WTC11 (cell line): ENCODE measurements at regions not wholly inside any gene's neighbourhood (a gene's known extent, or its start where the extent isn't known, plus 50 kb on each side); places are given as distances from the start of the nearest gene placed in this dataset.
"Not testable (repeated sequence)": the region's sequence is repeated elsewhere in the genome, so short reads cannot be mapped to it uniquely, and the experiment has no call there.

Source experiments
- ATAC-seq: fragments of 200-7000 bp; cut with Tn5 transposase; 2 replicates; pipeline ENCODE4 v1.10.0; 2021; ENCODE audit warnings: mild to moderate bottlenecking, moderate library complexity
- CTCF ChIA-PET: fragments of 300-600 bp; sonication (Branson Sonifier 250); formaldehyde crosslinking; loops from one replicate; lab custom pipeline; 2021; ENCODE audit warnings: antibody characterized with exemption; lab: Charles Lee
- POLR2A ChIA-PET: fragments of 350-600 bp; sonication (Branson Sonifier 250); formaldehyde crosslinking; loops from one replicate; lab custom pipeline; 2021; ENCODE audit warnings: antibody characterized with exemption; lab: Charles Lee
- DNase-seq: peaks from one replicate; pipeline ENCODE4 v3.0.0; 2021; ENCODE audit warnings: low spot score
- H3K27ac Mint-ChIP-seq: 2 replicates; pipeline ENCODE4 v1.8.0; 2021; ENCODE audit warnings: mixed read lengths
- H3K27me3 Mint-ChIP-seq: 2 replicates; pipeline ENCODE4 v1.8.0; 2021; ENCODE audit warnings: low read depth, mild to moderate bottlenecking, moderate library complexity, mixed read lengths
- H3K36me3 Mint-ChIP-seq: 2 replicates; pipeline ENCODE4 v1.8.0; 2021; ENCODE audit warnings: mixed read lengths
- H3K4me1 Mint-ChIP-seq: 2 replicates; pipeline ENCODE4 v1.8.0; 2022; ENCODE audit warnings: mixed read lengths
- H3K4me3 Mint-ChIP-seq: 2 replicates; pipeline ENCODE4 v1.8.0; 2021; ENCODE audit warnings: mild to moderate bottlenecking, moderate library complexity, mixed read lengths
- H3K9me3 Mint-ChIP-seq: 2 replicates; pipeline ENCODE4 v1.8.0; 2021; ENCODE audit warnings: mixed read lengths
- AR ChIP-seq: fragments of 250-450 bp; sonication (Bioruptor Pico); IDR thresholded peaks from 2 replicates; pipeline ENCODE4 v1.9.0; 2021; ENCODE audit warnings: mild to moderate bottlenecking
- ATF2 ChIP-seq: sonication (generic); formaldehyde crosslinking; IDR thresholded peaks from 2 replicates; pipeline ENCODE4 v1.8.1; 2022; ENCODE audit warnings: low read depth, missing genetic modification reagents, borderline replicate concordance
- ATF3 ChIP-seq: sonication (generic); formaldehyde crosslinking; conservative IDR thresholded peaks from 2 replicates; pipeline ENCODE4 v1.8.1; 2022; ENCODE audit warnings: mild to moderate bottlenecking, missing genetic modification reagents
- EMX1 ChIP-seq: fragments of 250-450 bp; sonication (Bioruptor Pico); IDR thresholded peaks from 2 replicates; pipeline ENCODE4 v1.8.0; 2021; ENCODE audit warnings: mild to moderate bottlenecking
- HMGA2 ChIP-seq: fragments of 250-450 bp; sonication (Bioruptor Pico); IDR thresholded peaks from 2 replicates; pipeline ENCODE4 v1.4.0; 2021; ENCODE audit warnings: mild to moderate bottlenecking, moderate library complexity
- NFE2L1 ChIP-seq: sonication (generic); formaldehyde crosslinking; IDR thresholded peaks from 2 replicates; pipeline ENCODE4 v1.8.1; 2023; ENCODE audit warnings: missing genetic modification reagents
- NFYB ChIP-seq: sonication (generic); formaldehyde crosslinking; conservative IDR thresholded peaks from 2 replicates; pipeline ENCODE4 v1.8.0; 2022; ENCODE audit warnings: low read depth, missing genetic modification reagents
- OVOL2 ChIP-seq: fragments of 250-450 bp; sonication (Bioruptor Pico); IDR thresholded peaks from 2 replicates; pipeline ENCODE4 v1.9.0; 2021; ENCODE audit warnings: mild to moderate bottlenecking, borderline replicate concordance
- PRDM15 ChIP-seq: sonication (generic); formaldehyde crosslinking; IDR thresholded peaks from 2 replicates; pipeline ENCODE4 v1.8.0; 2022; ENCODE audit warnings: missing genetic modification reagents
- PREB ChIP-seq: sonication (generic); formaldehyde crosslinking; IDR thresholded peaks from 2 replicates; pipeline ENCODE4 v1.8.1; 2022; ENCODE audit warnings: mild to moderate bottlenecking, missing genetic modification reagents, moderate library complexity, borderline replicate concordance
- RORB ChIP-seq: fragments of 250-450 bp; sonication (Bioruptor Pico); IDR thresholded peaks from 2 replicates; pipeline ENCODE4 v1.9.0; 2021; ENCODE audit warnings: mild to moderate bottlenecking
- SOX15 ChIP-seq: fragments of 250-450 bp; sonication (Bioruptor Pico); IDR thresholded peaks from 2 replicates; pipeline ENCODE4 v1.9.0; 2021; ENCODE audit warnings: mild to moderate bottlenecking
- SP1 ChIP-seq: sonication (generic); formaldehyde crosslinking; conservative IDR thresholded peaks from 2 replicates; pipeline ENCODE4 v1.8.1; 2022; ENCODE audit warnings: missing genetic modification reagents
- ZNF263 ChIP-seq: sonication (generic); formaldehyde crosslinking; IDR thresholded peaks from 2 replicates; pipeline ENCODE4 v1.8.1; 2022; ENCODE audit warnings: low read depth, mild to moderate bottlenecking, moderate library complexity, missing genetic modification reagents
- ZNF532 ChIP-seq: fragments of 250-450 bp; sonication (Bioruptor Pico); IDR thresholded peaks from 2 replicates; pipeline ENCODE4 v1.9.0; 2021; ENCODE audit warnings: mild to moderate bottlenecking, borderline replicate concordance

- POLR2A ChIA-PET, H3K4me1 Mint-ChIP-seq: not testable (repeated sequence)
Observed at GRCh38 chr9:3642075-3642474, 116.3 kb upstream of the RFX3 start.

GRCh38 chr9:3629495-3629894 is 103.7 kb upstream of the RFX3 start:
- H3K27ac Mint-ChIP-seq, result no peak overlapping the region
- DNase-seq, result no peak
- H3K4me3 Mint-ChIP-seq, result no peak overlapping the region
- no peaks in the 10 kb centered on the region for H3K27me3 Mint-ChIP-seq
- POLR2A ChIA-PET, result no interaction called here
- no peak for ATAC-seq
- H3K4me1 Mint-ChIP-seq, result peaks cover 4% of the 10 kb centered on the region
- TF ChIP-seq HMGA2 (CRISPR knock-in tag) (no peak), SOX15 (CRISPR knock-in tag) (no peak), EMX1 (no peak), NFYB (no peak), OVOL2 (CRISPR knock-in tag) (no peak), ZNF263 (no peak), PREB (CRISPR knock-in tag) (no peak), NFE2L1 (CRISPR knock-in tag) (no peak), RORB (no peak), ATF2 (CRISPR knock-in tag) (no peak)
- TF ChIP-seq, all 79 proteins: peak for 0
- H3K36me3 Mint-ChIP-seq, result no peaks in the 10 kb centered on the region
- CTCF ChIA-PET, result no interaction called here
- peaks cover 10% of the 10 kb centered on the region; the same call in 1 of the 2 replicates for H3K9me3 Mint-ChIP-seq

More at GRCh38 chr9:3642075-3642474, 116.3 kb upstream of the RFX3 start:
- H3K27ac Mint-ChIP-seq, H3K4me3 Mint-ChIP-seq, CTCF ChIA-PET, H3K36me3 Mint-ChIP-seq, DNase-seq, H3K27me3 Mint-ChIP-seq, ATAC-seq: not testable (repeated sequence)
- TF ChIP-seq HMGA2 (CRISPR knock-in tag), result peak; percentile 94
- peaks cover 15% of the 10 kb centered on the region for H3K9me3 Mint-ChIP-seq

GRCh38 chr9:3628239-3628638 is 102.4 kb upstream of the RFX3 start:
- H3K9me3 Mint-ChIP-seq, result peaks cover 10% of the 10 kb centered on the region; the same call in 1 of the 2 replicates
- POLR2A ChIA-PET, result no interaction called here
- TF ChIP-seq ATF3 (no peak), ZNF532 (no peak), AR (CRISPR knock-in tag) (no peak), SP1 (no peak), PREB (CRISPR knock-in tag) (no peak), EMX1 (no peak), PRDM15 (CRISPR knock-in tag) (no peak)

More at GRCh38 chr9:3628239-3628638, 102.4 kb upstream of the RFX3 start:
- Mint-ChIP-seq H3K27me3 (no peaks in the 10 kb centered on the region), H3K4me1 (peaks cover 4% of the 10 kb centered on the region), H3K4me3 (no peak overlapping the region), H3K27ac (no peak overlapping the region), H3K36me3 (no peaks in the 10 kb centered on the region)
- DNase-seq, result no peak
- CTCF ChIA-PET, result no interaction called here
- no peak for ATAC-seq
